PC-9 (cell line): ENCODE measurements at regions not wholly inside any gene's neighbourhood (a gene's known extent, or its start where the extent isn't known, plus 50 kb on each side); places are given as distances from the start of the nearest gene placed in this dataset.

Experiments
- BruUV-seq: library from RNA; stranded (reverse); fragments of 400-500 nt; replicated peaks from 2 replicates; lab custom pipeline; 2021; lab: Mats Ljungman, UMichigan
- CTCF ChIA-PET: fragments of 300-600 bp; sonication (Branson Sonifier 250); formaldehyde crosslinking; loops from one replicate; lab custom pipeline; 2022; ENCODE audit warnings: antibody characterized with exemption; lab: Charles Lee
- POLR2A ChIA-PET: fragments of 300-600 bp; sonication (Branson Sonifier 250); formaldehyde crosslinking; loops from one replicate; lab custom pipeline; 2022; ENCODE audit warnings: antibody characterized with exemption; ENCODE audit not compliant: unreplicated experiment; lab: Charles Lee
- DNase-seq, 2 experiments: peaks; one replicate each; pipeline versions ENCODE4 v3.0.0 to v3.0.0-alpha.2; 2015 to 2022; ENCODE audit warnings: mixed read lengths in 1 of 2
- H2AFZ ChIP-seq: fragments of 200-600 bp; sonication (generic); 2 replicates; pipeline ENCODE4 v1.8.1; 2017; ENCODE audit warnings: antibody characterized with exemption
- H3F3A ChIP-seq: fragments of 200-600 bp; sonication (generic); 2 replicates; pipeline ENCODE4 v1.8.1; 2017; ENCODE audit warnings: antibody characterized with exemption, mild to moderate bottlenecking, low read depth; ENCODE audit not compliant: insufficient read depth
- H3K27ac ChIP-seq: fragments of 200-600 bp; sonication (generic); 2 replicates; pipeline ENCODE4 v1.6.1; 2016; ENCODE audit warnings: mixed run types
- H3K27me3 ChIP-seq: fragments of 200-600 bp; sonication (generic); 2 replicates; pipeline ENCODE4 v1.6.1; 2016; ENCODE audit warnings: low read depth, mixed run types; ENCODE audit not compliant: insufficient read depth
- H3K36me3 ChIP-seq: fragments of 200-600 bp; sonication (generic); 2 replicates; pipeline ENCODE4 v1.6.1; 2016; ENCODE audit warnings: low read depth, mixed run types
- H3K4me1 ChIP-seq: fragments of 200-600 bp; sonication (generic); replicated peaks from 2 replicates; pipeline ENCODE4 v1.6.1; 2016; ENCODE audit warnings: mixed run types; ENCODE audit not compliant: insufficient read depth
- H3K4me2 ChIP-seq: fragments of 200-600 bp; sonication (generic); 2 replicates; pipeline ENCODE4 v1.6.1; 2017; ENCODE audit warnings: mixed run types
- H3K4me3 ChIP-seq: fragments of 200-600 bp; sonication (generic); 2 replicates; pipeline ENCODE4 v1.6.1; 2016; ENCODE audit warnings: mixed run types
- H3K79me2 ChIP-seq: fragments of 200-600 bp; sonication (generic); 2 replicates; pipeline ENCODE4 v1.6.1; 2017; ENCODE audit warnings: low read depth, mixed run types
- H3K9me2 ChIP-seq: fragments of 200-600 bp; sonication (generic); 2 replicates; pipeline ENCODE4 v1.8.1; 2017; ENCODE audit warnings: mild to moderate bottlenecking; ENCODE audit not compliant: insufficient read depth
- H3K9me3 ChIP-seq: fragments of 200-600 bp; sonication (generic); 2 replicates; pipeline ENCODE4 v1.8.1; 2016; ENCODE audit warnings: low read depth; ENCODE audit not compliant: insufficient read depth
- H4K20me1 ChIP-seq: fragments of 200-600 bp; sonication (generic); 2 replicates; pipeline ENCODE4 v1.8.1; 2017; ENCODE audit not compliant: insufficient read depth
- CTCF ChIP-seq: fragments of 200-600 bp; sonication (generic); conservative IDR thresholded peaks from 2 replicates; pipeline ENCODE4 v1.6.1; 2017; ENCODE audit warnings: mixed run types, antibody characterized with exemption, mild to moderate bottlenecking, moderate library complexity
- EZH2 ChIP-seq: fragments of 200-600 bp; sonication (generic); IDR thresholded peaks from 2 replicates; pipeline ENCODE4 v1.8.0; 2017; ENCODE audit warnings: antibody characterized with exemption, low read depth
- intact Hi-C: fragments of 100-400 bp; cut with micrococcal nuclease; formaldehyde crosslinking; loops from one replicate; pipeline ENCODE4 v1.10.0; 2022; ENCODE audit not compliant: unreplicated experiment

GRCh38 chr14:81834308-81834707, 300.7 kb upstream of the SEL1L start:
- Histone ChIP-seq H3K4me1 (no peaks in the 10 kb centered on the region), H3K4me2 (no peak overlapping the region), H4K20me1 (no peaks in the 10 kb centered on the region), H2AFZ (no peak overlapping the region), H3K9me2 (no peaks in the 10 kb centered on the region), H3K27me3 (no peaks in the 10 kb centered on the region), H3K4me3 (no peak overlapping the region), H3K27ac (no peak overlapping the region), H3K79me2 (no peaks in the 10 kb centered on the region), H3K9me3 (no peaks in the 10 kb centered on the region), H3F3A (no peaks in the 10 kb centered on the region), H3K36me3 (no peaks in the 10 kb centered on the region)
- DNase-seq = no peak
- TF ChIP-seq CTCF = no peak
- no peak for TF ChIP-seq EZH2
- intact Hi-C loops = no loop called here
- ChIA-PET POLR2A (no interaction called here), CTCF (no interaction called here)
- BruUV-seq = no TSS peak

DNA sequence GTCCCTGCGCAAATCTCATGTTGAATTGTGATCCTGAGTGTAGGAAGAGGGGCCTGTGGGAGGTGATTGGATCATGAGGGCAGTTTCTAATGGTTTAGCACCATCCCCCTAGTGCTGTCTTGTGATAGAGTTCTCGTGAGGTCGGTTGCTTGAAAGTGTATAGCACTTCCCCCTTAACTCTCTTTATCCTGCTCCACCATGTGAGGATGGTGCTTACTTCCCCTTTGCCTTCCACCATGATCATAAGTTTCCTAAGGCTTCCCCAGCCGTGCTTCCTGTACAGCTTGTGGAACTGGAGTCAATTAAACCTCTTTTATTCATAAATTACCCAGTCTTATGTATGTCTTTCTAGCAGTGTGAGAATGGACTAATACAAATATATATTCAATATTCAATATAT, 303.7 kb upstream of the SEL1L start:
- Histone ChIP-seq H3K9me3 (no peaks in the 10 kb centered on the region), H4K20me1 (no peaks in the 10 kb centered on the region), H3K4me3 (no peak overlapping the region), H3K27me3 (no peaks in the 10 kb centered on the region), H3K27ac (no peak overlapping the region), H3K9me2 (no peaks in the 10 kb centered on the region), H3K36me3 (no peaks in the 10 kb centered on the region), H3K4me2 (no peak overlapping the region), H3K4me1 (no peaks in the 10 kb centered on the region), H2AFZ (no peak overlapping the region), H3K79me2 (no peaks in the 10 kb centered on the region), H3F3A (no peaks in the 10 kb centered on the region)
- TF ChIP-seq EZH2 (no peak), CTCF (no peak)
- ChIA-PET CTCF (no interaction called here), POLR2A (no interaction called here)
- no peak for DNase-seq
- no TSS peak for BruUV-seq
- intact Hi-C loops = no loop called here

GRCh38 chr14:81839056-81839455, 305.4 kb upstream of the SEL1L start:
- Histone ChIP-seq H3K79me2 (no peaks in the 10 kb centered on the region), H3K9me2 (no peaks in the 10 kb centered on the region), H3K9me3 (no peaks in the 10 kb centered on the region), H3K27me3 (no peaks in the 10 kb centered on the region), H2AFZ (no peak overlapping the region), H3K4me1 (no peaks in the 10 kb centered on the region), H3K4me2 (no peak overlapping the region), H3K4me3 (no peak overlapping the region), H3F3A (no peaks in the 10 kb centered on the region), H4K20me1 (no peaks in the 10 kb centered on the region), H3K36me3 (no peaks in the 10 kb centered on the region), H3K27ac (no peak overlapping the region)
- no TSS peak for BruUV-seq
- CTCF ChIA-PET = no interaction called here
- intact Hi-C loops = no loop called here
- TF ChIP-seq EZH2 (no peak), CTCF (no peak)
- POLR2A ChIA-PET = no interaction called here
- DNase-seq = no peak
